ENCODE measurements at regions not wholly inside any gene's neighbourhood (a gene's known extent, or its start where the extent isn't known, plus 50 kb on each side); places are given as distances from the start of the nearest gene placed in this dataset.

GRCh38 chr7:3107228-3107763, 63.6 kb upstream of the CARD11 start:
- no peaks in the 10 kb centered on the region for H3K4me1 ChIP-seq (ENCODE audit: control insufficient read depth in 2 of 3, insufficient read depth in 2 of 3, low read depth in 1 of 3, low read length in 3 of 3)
- no peaks in the 10 kb centered on the region for H3K36me3 ChIP-seq (ENCODE audit: control insufficient read depth in 2 of 3, insufficient read depth in 3 of 3, low read length in 3 of 3)
- intact Hi-C loops (cut with DNase I), result no loop called here
- FAIRE-seq, result no peak
- TF ChIP-seq, protein P1, sequence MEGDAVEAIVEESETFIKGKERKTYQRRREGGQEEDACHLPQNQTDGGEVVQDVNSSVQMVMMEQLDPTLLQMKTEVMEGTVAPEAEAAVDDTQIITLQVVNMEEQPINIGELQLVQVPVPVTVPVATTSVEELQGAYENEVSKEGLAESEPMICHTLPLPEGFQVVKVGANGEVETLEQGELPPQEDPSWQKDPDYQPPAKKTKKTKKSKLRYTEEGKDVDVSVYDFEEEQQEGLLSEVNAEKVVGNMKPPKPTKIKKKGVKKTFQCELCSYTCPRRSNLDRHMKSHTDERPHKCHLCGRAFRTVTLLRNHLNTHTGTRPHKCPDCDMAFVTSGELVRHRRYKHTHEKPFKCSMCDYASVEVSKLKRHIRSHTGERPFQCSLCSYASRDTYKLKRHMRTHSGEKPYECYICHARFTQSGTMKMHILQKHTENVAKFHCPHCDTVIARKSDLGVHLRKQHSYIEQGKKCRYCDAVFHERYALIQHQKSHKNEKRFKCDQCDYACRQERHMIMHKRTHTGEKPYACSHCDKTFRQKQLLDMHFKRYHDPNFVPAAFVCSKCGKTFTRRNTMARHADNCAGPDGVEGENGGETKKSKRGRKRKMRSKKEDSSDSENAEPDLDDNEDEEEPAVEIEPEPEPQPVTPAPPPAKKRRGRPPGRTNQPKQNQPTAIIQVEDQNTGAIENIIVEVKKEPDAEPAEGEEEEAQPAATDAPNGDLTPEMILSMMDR (IDR thresholded peaks at IDR 0.05; ENCODE audit: borderline replicate concordance, extremely low read depth, insufficient read depth), result no peak
- no peak overlapping the region for H3K4me3 ChIP-seq (ENCODE audit: low read length in 3 of 3)
- no peak for DNase-seq
- no peak overlapping the region for H3K9ac ChIP-seq (ENCODE audit: low read length in 3 of 3)
- H3K9me3 ChIP-seq (ENCODE audit: control insufficient read depth in 2 of 3, insufficient read depth in 1 of 3, low read length in 3 of 3), result peaks cover 0 to 3% (median 0%) of the 10 kb centered on the region in 3 donors
- no peak overlapping the region for H3K27ac ChIP-seq (ENCODE audit: low read depth in 2 of 2, low read length in 2 of 2)
- no peaks in the 10 kb centered on the region for H3K27me3 ChIP-seq (ENCODE audit: control insufficient read depth, insufficient read depth, low read length)

DNA sequence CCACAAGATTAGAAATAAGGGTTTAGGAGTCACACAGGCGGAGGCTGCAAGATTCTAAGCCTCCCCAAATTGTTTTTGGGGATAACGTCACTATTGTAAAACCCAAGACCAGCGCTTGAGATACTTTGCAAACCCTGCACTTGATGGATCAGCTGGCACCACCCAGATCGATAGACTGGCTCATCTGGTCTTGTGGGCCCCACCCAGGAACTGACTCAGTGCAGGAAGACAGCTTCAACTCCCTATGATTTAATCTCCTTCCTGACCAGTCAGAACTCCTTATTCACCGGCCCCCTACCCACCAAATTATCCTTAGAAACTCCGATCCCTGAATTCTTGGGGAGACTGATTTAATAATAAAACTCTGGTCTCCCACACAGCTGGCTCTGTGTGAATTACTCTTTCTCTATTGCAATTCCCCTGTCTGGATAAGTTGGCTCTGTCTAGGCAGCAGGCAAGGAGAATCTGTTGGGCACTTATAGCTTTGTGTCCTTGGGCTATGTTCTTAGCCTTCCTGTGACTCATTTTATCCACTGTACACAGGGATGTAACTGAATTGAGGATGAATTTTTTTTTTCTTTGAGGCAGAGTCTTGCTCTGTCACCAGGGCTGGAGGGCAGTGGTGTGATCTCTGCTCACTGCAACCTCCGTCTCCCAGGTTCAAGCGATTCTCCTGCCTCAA, 64.4 kb upstream of the CARD11 start:
- FAIRE-seq (no peak), DNase-seq (no peak)
- Histone ChIP-seq H3K9ac (ENCODE audit: low read length in 3 of 3) (no peak overlapping the region), H3K27ac (ENCODE audit: low read depth in 2 of 2, low read length in 2 of 2) (no peak overlapping the region), H3K27me3 (ENCODE audit: control insufficient read depth, insufficient read depth, low read length) (no peaks in the 10 kb centered on the region), H3K4me3 (ENCODE audit: low read length in 3 of 3) (no peak overlapping the region), H3K36me3 (ENCODE audit: control insufficient read depth in 2 of 3, insufficient read depth in 3 of 3, low read length in 3 of 3) (no peaks in the 10 kb centered on the region), H3K9me3 (ENCODE audit: control insufficient read depth in 2 of 3, insufficient read depth in 1 of 3, low read length in 3 of 3) (peaks cover 0 to 3% (median 0%) of the 10 kb centered on the region in 3 donors), H3K4me1 (ENCODE audit: control insufficient read depth in 2 of 3, insufficient read depth in 2 of 3, low read depth in 1 of 3, low read length in 3 of 3) (no peaks in the 10 kb centered on the region)
- intact Hi-C loops (cut with DNase I), result no loop called here
- TF ChIP-seq, protein P1 (IDR thresholded peaks at IDR 0.05; ENCODE audit: borderline replicate concordance, extremely low read depth, insufficient read depth), result no peak

DNA sequence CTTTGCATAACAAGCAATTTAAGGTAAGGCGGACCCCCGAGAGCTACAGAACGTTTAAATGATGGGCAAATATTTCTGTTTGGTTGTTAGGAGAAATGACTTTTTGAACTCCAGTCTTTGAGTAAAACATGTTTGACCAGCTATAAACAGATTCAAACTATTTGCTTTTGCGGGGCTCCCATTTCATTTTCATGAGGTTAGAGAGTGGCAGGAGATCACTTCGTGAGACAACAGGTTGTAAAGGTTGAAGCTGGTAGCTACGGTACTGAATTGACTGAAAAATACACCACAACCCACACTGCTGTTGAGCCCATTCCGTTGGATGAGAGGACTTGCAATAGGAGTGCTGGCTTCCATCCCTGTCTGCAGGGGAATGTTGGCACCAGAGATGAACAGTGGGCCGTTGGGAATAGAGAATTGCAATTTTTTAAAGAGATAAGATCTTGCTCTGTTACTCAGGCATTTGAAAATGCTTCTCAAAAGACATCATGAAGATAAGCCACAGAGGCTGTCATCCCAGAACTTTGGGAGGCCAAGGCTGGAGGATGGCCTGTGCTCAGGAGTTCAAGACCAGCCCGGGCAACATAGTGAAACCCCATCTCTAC, 65.7 kb upstream of the CARD11 start:
- no peak for DNase-seq
- TF ChIP-seq, protein P1 (IDR thresholded peaks at IDR 0.05; ENCODE audit: borderline replicate concordance, extremely low read depth, insufficient read depth), result no peak
- Histone ChIP-seq H3K9me3 (ENCODE audit: control insufficient read depth in 2 of 3, insufficient read depth in 1 of 3, low read length in 3 of 3) (peaks cover 0 to 10% (median 0%) of the 10 kb centered on the region in 3 donors), H3K27ac (ENCODE audit: low read depth in 2 of 2, low read length in 2 of 2) (no peak overlapping the region), H3K27me3 (ENCODE audit: control insufficient read depth, insufficient read depth, low read length) (no peaks in the 10 kb centered on the region), H3K4me1 (ENCODE audit: control insufficient read depth in 2 of 3, insufficient read depth in 2 of 3, low read depth in 1 of 3, low read length in 3 of 3) (no peaks in the 10 kb centered on the region), H3K4me3 (ENCODE audit: low read length in 3 of 3) (no peak overlapping the region), H3K9ac (ENCODE audit: low read length in 3 of 3) (no peak overlapping the region), H3K36me3 (ENCODE audit: control insufficient read depth in 2 of 3, insufficient read depth in 3 of 3, low read length in 3 of 3) (no peaks in the 10 kb centered on the region)
- no peak for FAIRE-seq
- intact Hi-C loops (cut with DNase I), result no loop called here

Data from kidney (tissue), 13 donors.